IMR-90 (cell line): ENCODE measurements at regions not wholly inside any gene's neighbourhood (a gene's known extent, or its start where the extent isn't known, plus 50 kb on each side); places are given as distances from the start of the nearest gene placed in this dataset.

Experiments used
- ATAC-seq: fragments of 200-7000 bp; cut with Tn5 transposase; 2 replicates; pipeline ENCODE4 v1.9.1; 2020; ENCODE audit warnings: low read depth, mild to moderate bottlenecking, moderate library complexity
- BruUV-seq: library from RNA; stranded (reverse); fragments of 400-500 nt; replicated peaks from 2 replicates; lab custom pipeline; 2021; lab: Mats Ljungman, UMichigan
- CTCF ChIA-PET: fragments of 300-600 bp; formaldehyde crosslinking; extraction: SDS; loops from one replicate; lab custom pipeline; 2021; ENCODE audit warnings: antibody characterized with exemption; lab: Yijun Ruan, JAX
- POLR2A ChIA-PET: fragments of 300-600 bp; sonication (Branson Sonifier 250); formaldehyde crosslinking; loops from one replicate; lab custom pipeline; 2022; ENCODE audit warnings: antibody characterized with exemption; ENCODE audit not compliant: unreplicated experiment; lab: Charles Lee
- DNase-seq: peaks from one replicate; pipeline ENCODE4 v3.0.0; 2013
- H2AFZ ChIP-seq: replicated peaks from 2 replicates; pipeline ENCODE3; 2013; ENCODE audit warnings: low read length, mild to moderate bottlenecking; ENCODE audit not compliant: poor library complexity
- H2AK5ac ChIP-seq: 2 replicates; pipeline ENCODE4 v1.6.1; 2013; ENCODE audit warnings: low read depth, low read length, inconsistent platforms
- H2AK9ac ChIP-seq: replicated peaks from 2 replicates; pipeline ENCODE3; 2013; ENCODE audit warnings: mild to moderate bottlenecking, low read depth, low read length, moderate library complexity; ENCODE audit not compliant: poor library complexity
- H2BK120ac ChIP-seq: 2 replicates; pipeline ENCODE4 v1.6.1; 2013; ENCODE audit warnings: low read depth, low read length, inconsistent platforms
- H2BK15ac ChIP-seq: 3 replicates; pipeline ENCODE4 v1.6.1; 2013; ENCODE audit warnings: low read depth, low read length, inconsistent platforms
- H2BK20ac ChIP-seq: 2 replicates; pipeline ENCODE4 v1.6.1; 2013; ENCODE audit warnings: low read depth, mild to moderate bottlenecking, inconsistent platforms, low read length, moderate library complexity
- H2BK5ac ChIP-seq: 2 replicates; pipeline ENCODE4 v1.6.1; 2013; ENCODE audit warnings: mild to moderate bottlenecking, low read depth, low read length, inconsistent platforms; ENCODE audit not compliant: poor library complexity, severe bottlenecking
- H3K14ac ChIP-seq: replicated peaks from 2 replicates; pipeline ENCODE4 v1.6.1; 2013; ENCODE audit warnings: low read depth, low read length, inconsistent platforms
- H3K18ac ChIP-seq: 2 replicates; pipeline ENCODE4 v1.6.1; 2013; ENCODE audit warnings: low read depth, low read length, control low read depth
- H3K23ac ChIP-seq: 2 replicates; pipeline ENCODE4 v1.6.1; 2013; ENCODE audit warnings: low read depth, low read length, inconsistent platforms
- H3K27ac ChIP-seq: 2 replicates; pipeline ENCODE4 v1.5.1; 2013; ENCODE audit warnings: mild to moderate bottlenecking, control low read depth, low read length; ENCODE audit not compliant: insufficient read depth
- H3K27me3 ChIP-seq: 2 replicates; pipeline ENCODE4 v1.6.1; 2013; ENCODE audit warnings: low read length; ENCODE audit not compliant: control insufficient read depth, insufficient read depth
- H3K36me3 ChIP-seq: 2 replicates; pipeline ENCODE4 v1.6.1; 2013; ENCODE audit warnings: low read length, mixed read lengths; ENCODE audit not compliant: control insufficient read depth, insufficient read depth
- H3K4ac ChIP-seq: 2 replicates; pipeline ENCODE4 v1.6.1; 2013; ENCODE audit warnings: low read depth, low read length, inconsistent platforms
- H3K4me1 ChIP-seq: 2 replicates; pipeline ENCODE4 v1.6.1; 2013; ENCODE audit warnings: low read length, mixed read lengths; ENCODE audit not compliant: control insufficient read depth, insufficient read depth
- H3K4me2 ChIP-seq: 2 replicates; pipeline ENCODE4 v1.6.1; 2013; ENCODE audit warnings: low read depth, mild to moderate bottlenecking, control low read depth, low read length, moderate library complexity
- H3K4me3 ChIP-seq: 2 replicates; pipeline ENCODE4 v1.5.1; 2013; ENCODE audit warnings: low read depth, mild to moderate bottlenecking, control low read depth, low read length, moderate library complexity; ENCODE audit not compliant: insufficient read depth
- H3K56ac ChIP-seq: 2 replicates; pipeline ENCODE4 v1.6.1; 2013; ENCODE audit warnings: low read length, inconsistent platforms; ENCODE audit not compliant: insufficient read depth; ENCODE audit errors: extremely low read depth
- H3K79me1 ChIP-seq, 2 experiments: 2 replicates each; pipeline ENCODE4 v1.6.1; 2013; ENCODE audit warnings: low read length in 2 of 2, inconsistent platforms in 1 of 2, low read depth in 1 of 2
- H3K9ac ChIP-seq: 2 replicates; pipeline ENCODE4 v1.6.1; 2013; ENCODE audit warnings: low read depth, low read length, control low read depth
- H3K9me1 ChIP-seq: 2 replicates; pipeline ENCODE4 v1.6.1; 2013; ENCODE audit warnings: low read length, inconsistent platforms; ENCODE audit not compliant: insufficient read depth
- H3K9me3 ChIP-seq: 2 replicates; pipeline ENCODE4 v1.6.1; 2013; ENCODE audit warnings: low read length; ENCODE audit not compliant: control insufficient read depth, insufficient read depth
- H4K20me1 ChIP-seq: 2 replicates; pipeline ENCODE4 v1.6.1; 2013; ENCODE audit warnings: low read length, inconsistent platforms; ENCODE audit not compliant: insufficient read depth
- H4K5ac ChIP-seq: 2 replicates; pipeline ENCODE4 v1.6.1; 2013; ENCODE audit warnings: mild to moderate bottlenecking, low read depth, low read length, control low read depth
- H4K8ac ChIP-seq, 2 experiments: 2 replicates each; pipeline ENCODE4 v1.6.1; 2013; ENCODE audit warnings: low read depth in 2 of 2, low read length in 2 of 2, control low read depth in 1 of 2, inconsistent platforms in 1 of 2
- H4K91ac ChIP-seq: 2 replicates; pipeline ENCODE4 v1.6.1; 2013; ENCODE audit warnings: low read depth, low read length, inconsistent platforms; ENCODE audit not compliant: insufficient read depth
- BHLHE40 ChIP-seq: fragments of 150-350 bp; IDR thresholded peaks from 2 replicates; pipeline ENCODE4 v1.6.1; 2016; ENCODE audit warnings: mild to moderate bottlenecking, low read depth, low read length
- CEBPB ChIP-seq: IDR thresholded peaks from 2 replicates; pipeline ENCODE4 v1.6.1; 2012; ENCODE audit warnings: low read depth, low read length, improper control_type of control experiment
- CHD1 ChIP-seq: IDR thresholded peaks from 2 replicates; pipeline ENCODE4 v1.6.1; 2012; ENCODE audit warnings: low read depth, low read length, improper control_type of control experiment
- FOS ChIP-seq: fragments of 150-350 bp; IDR thresholded peaks from 2 replicates; pipeline ENCODE4 v1.6.1; 2016; ENCODE audit warnings: low read depth, low read length
- MAFK ChIP-seq: IDR thresholded peaks from 2 replicates; pipeline ENCODE4 v1.6.1; 2012; ENCODE audit warnings: low read depth, low read length, improper control_type of control experiment
- MAZ ChIP-seq: IDR thresholded peaks from 2 replicates; pipeline ENCODE4 v1.6.1; 2012; ENCODE audit warnings: low read depth, mild to moderate bottlenecking, low read length, improper control_type of control experiment, moderate library complexity, borderline replicate concordance
- MXI1 ChIP-seq: IDR thresholded peaks from 2 replicates; pipeline ENCODE4 v1.6.1; 2012; ENCODE audit warnings: low read depth, mild to moderate bottlenecking, low read length, moderate library complexity, borderline replicate concordance
- NFE2L2 ChIP-seq: fragments of 150-350 bp; IDR thresholded peaks from 2 replicates; pipeline ENCODE4 v1.6.1; 2016; ENCODE audit warnings: low read depth, mild to moderate bottlenecking, low read length
- POLR2A ChIP-seq: IDR thresholded peaks from 2 replicates; pipeline ENCODE4 v1.6.1; 2012; ENCODE audit warnings: mild to moderate bottlenecking, low read depth, low read length
- RAD21 ChIP-seq: IDR thresholded peaks from 2 replicates; pipeline ENCODE4 v1.6.1; 2012; ENCODE audit warnings: low read length, improper control_type of control experiment
- RCOR1 ChIP-seq: IDR thresholded peaks from 2 replicates; pipeline ENCODE4 v1.6.1; 2012; ENCODE audit warnings: mild to moderate bottlenecking, low read length, improper control_type of control experiment; ENCODE audit not compliant: insufficient replicate concordance
- RFX5 ChIP-seq: IDR thresholded peaks from 2 replicates; pipeline ENCODE4 v1.8.0; 2012; ENCODE audit warnings: low read depth, mild to moderate bottlenecking, low read length, moderate library complexity
- SMC3 ChIP-seq: fragments of 150-350 bp; IDR thresholded peaks from 2 replicates; pipeline ENCODE4 v1.6.1; 2016; ENCODE audit warnings: low read depth, mild to moderate bottlenecking, antibody characterized with exemption, low read length, moderate library complexity
- WGBS, 2 experiments: methylation state at CpG; one replicate each; pipeline versions ENCODE4 v1.1.5 to v1.1.7; 2013; ENCODE audit warnings: missing lambda C conversion rate in 2 of 2; ENCODE audit not compliant: insufficient read length in 1 of 2; ENCODE audit errors: extremely low coverage in 2 of 2; 5-methylcytosine and 5-hydroxymethylcytosine counted together
- dilution Hi-C: fragments of 300-500 bp; cut with HindIII; formaldehyde crosslinking; loops from one replicate; pipeline ENCODE4 v1.14.3; 2018; ENCODE audit warnings: low sequenced_read_pairs; ENCODE audit not compliant: unreplicated experiment
- in situ Hi-C: fragments of 300-500 bp; cut with MboI; formaldehyde crosslinking; loops from 3 replicates; pipeline ENCODE4 v1.14.3; 2019; ENCODE audit warnings: low sequenced_read_pairs, inconsistent platforms, mixed read lengths
- intact Hi-C: fragments of 100-400 bp; cut with micrococcal nuclease; formaldehyde crosslinking; loops from 2 replicates; pipeline ENCODE4 v1.10.0; 2022
- TF ChIP-seq, protein P1 (sequence below): conservative IDR thresholded peaks from 2 replicates; pipeline ENCODE4 v1.5.1; 2012; ENCODE audit warnings: mild to moderate bottlenecking, low read depth, low read length, improper control_type of control experiment
- TF ChIP-seq, protein P2 (sequence below): fragments of 150-350 bp; IDR thresholded peaks from 2 replicates; pipeline ENCODE4 v1.6.1; 2016; ENCODE audit warnings: low read depth, mild to moderate bottlenecking, low read length, moderate library complexity, borderline replicate concordance
- TF ChIP-seq, protein P3 (sequence below): fragments of 150-350 bp; IDR thresholded peaks from 2 replicates; pipeline ENCODE4 v1.6.1; 2017; ENCODE audit warnings: mild to moderate bottlenecking, antibody characterized with exemption, low read length, low read depth

DNA sequence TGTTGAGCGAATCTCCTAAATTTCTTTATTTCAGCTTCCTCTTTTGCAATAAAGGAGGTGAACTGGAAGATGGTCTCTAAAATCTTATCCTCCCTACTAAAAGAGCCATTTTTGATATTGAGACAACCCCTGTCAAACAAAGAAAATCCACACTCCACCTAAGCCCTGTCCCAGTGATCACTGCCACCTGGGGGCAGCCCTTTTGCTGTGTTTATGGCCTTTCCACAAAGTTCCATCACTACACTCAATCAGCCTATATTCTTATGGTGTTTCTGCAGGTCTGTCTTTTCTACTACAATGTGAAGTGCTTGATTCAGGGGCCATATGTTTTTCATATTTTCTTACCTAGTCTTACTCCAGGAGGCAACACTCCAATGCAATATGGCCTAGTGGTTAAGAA lies 163.7 kb downstream of the BMP4 start:
- intact Hi-C loops, result no loop called here
- TF ChIP-seq CHD1 (no peak), RAD21 (no peak), SMC3 (no peak), CEBPB (no peak), FOS (no peak), RCOR1 (no peak), RFX5 (no peak), NFE2L2 (no peak), BHLHE40 (no peak), POLR2A (no peak), MAZ (no peak), MAFK (no peak), MXI1 (no peak)
- TF ChIP-seq, protein P1, sequence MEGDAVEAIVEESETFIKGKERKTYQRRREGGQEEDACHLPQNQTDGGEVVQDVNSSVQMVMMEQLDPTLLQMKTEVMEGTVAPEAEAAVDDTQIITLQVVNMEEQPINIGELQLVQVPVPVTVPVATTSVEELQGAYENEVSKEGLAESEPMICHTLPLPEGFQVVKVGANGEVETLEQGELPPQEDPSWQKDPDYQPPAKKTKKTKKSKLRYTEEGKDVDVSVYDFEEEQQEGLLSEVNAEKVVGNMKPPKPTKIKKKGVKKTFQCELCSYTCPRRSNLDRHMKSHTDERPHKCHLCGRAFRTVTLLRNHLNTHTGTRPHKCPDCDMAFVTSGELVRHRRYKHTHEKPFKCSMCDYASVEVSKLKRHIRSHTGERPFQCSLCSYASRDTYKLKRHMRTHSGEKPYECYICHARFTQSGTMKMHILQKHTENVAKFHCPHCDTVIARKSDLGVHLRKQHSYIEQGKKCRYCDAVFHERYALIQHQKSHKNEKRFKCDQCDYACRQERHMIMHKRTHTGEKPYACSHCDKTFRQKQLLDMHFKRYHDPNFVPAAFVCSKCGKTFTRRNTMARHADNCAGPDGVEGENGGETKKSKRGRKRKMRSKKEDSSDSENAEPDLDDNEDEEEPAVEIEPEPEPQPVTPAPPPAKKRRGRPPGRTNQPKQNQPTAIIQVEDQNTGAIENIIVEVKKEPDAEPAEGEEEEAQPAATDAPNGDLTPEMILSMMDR, result no peak
- TF ChIP-seq, protein P2, sequence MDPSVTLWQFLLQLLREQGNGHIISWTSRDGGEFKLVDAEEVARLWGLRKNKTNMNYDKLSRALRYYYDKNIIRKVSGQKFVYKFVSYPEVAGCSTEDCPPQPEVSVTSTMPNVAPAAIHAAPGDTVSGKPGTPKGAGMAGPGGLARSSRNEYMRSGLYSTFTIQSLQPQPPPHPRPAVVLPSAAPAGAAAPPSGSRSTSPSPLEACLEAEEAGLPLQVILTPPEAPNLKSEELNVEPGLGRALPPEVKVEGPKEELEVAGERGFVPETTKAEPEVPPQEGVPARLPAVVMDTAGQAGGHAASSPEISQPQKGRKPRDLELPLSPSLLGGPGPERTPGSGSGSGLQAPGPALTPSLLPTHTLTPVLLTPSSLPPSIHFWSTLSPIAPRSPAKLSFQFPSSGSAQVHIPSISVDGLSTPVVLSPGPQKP, result no peak
- TF ChIP-seq, protein P3, sequence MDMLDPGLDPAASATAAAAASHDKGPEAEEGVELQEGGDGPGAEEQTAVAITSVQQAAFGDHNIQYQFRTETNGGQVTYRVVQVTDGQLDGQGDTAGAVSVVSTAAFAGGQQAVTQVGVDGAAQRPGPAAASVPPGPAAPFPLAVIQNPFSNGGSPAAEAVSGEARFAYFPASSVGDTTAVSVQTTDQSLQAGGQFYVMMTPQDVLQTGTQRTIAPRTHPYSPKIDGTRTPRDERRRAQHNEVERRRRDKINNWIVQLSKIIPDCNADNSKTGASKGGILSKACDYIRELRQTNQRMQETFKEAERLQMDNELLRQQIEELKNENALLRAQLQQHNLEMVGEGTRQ, result no peak
- no peak for DNase-seq
- dilution Hi-C loops, result no loop called here
- no peak overlapping the region for H2BK120ac ChIP-seq
- ChIA-PET CTCF (no interaction called here), POLR2A (no interaction called here)
- H3K14ac ChIP-seq, result no peak overlapping the region
- no peak overlapping the region for H2AFZ ChIP-seq
- H3K27ac ChIP-seq, result no peak overlapping the region
- no peak overlapping the region for H4K8ac ChIP-seq
- no peak overlapping the region for H3K56ac ChIP-seq
- in situ Hi-C loops, result no loop called here
- no peak overlapping the region for H3K18ac ChIP-seq
- no peak overlapping the region for H2AK5ac ChIP-seq
- H3K4ac ChIP-seq, result no peak overlapping the region
- BruUV-seq, result no TSS peak
- H3K9me3 ChIP-seq, result no peaks in the 10 kb centered on the region
- peaks cover 6% of the 10 kb centered on the region for H3K27me3 ChIP-seq
- H3K23ac ChIP-seq, result no peak overlapping the region
- H2AK9ac ChIP-seq, result no peak overlapping the region
- H3K9me1 ChIP-seq, result no peaks in the 10 kb centered on the region
- no peak overlapping the region for H3K9ac ChIP-seq
- no peak overlapping the region for H2BK15ac ChIP-seq
- H4K91ac ChIP-seq, result no peak overlapping the region
- no peak overlapping the region for H3K4me3 ChIP-seq
- WGBS, 2 experiments, result no CpG with 5 or more reads among the region's 1 CpG
- no peak overlapping the region for H2BK5ac ChIP-seq
- H3K4me2 ChIP-seq, result no peak overlapping the region
- H4K5ac ChIP-seq, result no peak overlapping the region
- H3K79me1 ChIP-seq, result no peaks in the 10 kb centered on the region
- no peaks in the 10 kb centered on the region for H3K36me3 ChIP-seq
- H2BK20ac ChIP-seq, result no peak overlapping the region
- ATAC-seq, result no peak
- H4K20me1 ChIP-seq, result no peaks in the 10 kb centered on the region
- H3K4me1 ChIP-seq, result peaks cover 6% of the 10 kb centered on the region; the same call in 1 of the 2 replicates
